Skin of body (tissue), 1 donor: ENCODE measurements at regions not wholly inside any gene's neighbourhood (a gene's known extent, or its start where the extent isn't known, plus 50 kb on each side); places are given as distances from the start of the nearest gene placed in this dataset.
"Not testable (repeated sequence)": the region's sequence is repeated elsewhere in the genome, so short reads cannot be mapped to it uniquely, and the experiment has no call there.

Source experiments
- DNase-seq: peaks from one replicate; lab custom pipeline; 2025; lab: John Stamatoyannopoulos, UW

GRCh38 chr3:40752492-40752891 lies 227.7 kb downstream of the ZNF621 start:
- DNase-seq: no peak

- DNase-seq: no peak
These were observed 228.6 kb downstream of the ZNF621 start for GRCh38 chr3:40753291-40753770.

GRCh38 chr3:40753951-40754350 lies 229.2 kb downstream of the ZNF621 start:
- no peak for DNase-seq

GRCh38 chr3:40754994-40755393 lies 230.2 kb downstream of the ZNF621 start:
- no peak for DNase-seq

- no peak for DNase-seq
These were observed 231.7 kb downstream of the ZNF621 start for GRCh38 chr3:40756500-40756899.

- not testable (repeated sequence) for DNase-seq
These were observed 238.0 kb downstream of the ZNF621 start for GRCh38 chr3:40762771-40763170.

GRCh38 chr3:40763807-40764206 lies 239.0 kb downstream of the ZNF621 start:
- no peak for DNase-seq

- no peak for DNase-seq
These were observed 240.0 kb downstream of the ZNF621 start for GRCh38 chr3:40764747-40765146.

GRCh38 chr3:40765884-40766283 lies 241.1 kb downstream of the ZNF621 start:
- DNase-seq: no peak

- DNase-seq: no peak
These were observed 241.6 kb downstream of the ZNF621 start for GRCh38 chr3:40766396-40766795.

GRCh38 chr3:40768046-40768445 lies 243.3 kb downstream of the ZNF621 start:
- DNase-seq: no peak

GRCh38 chr3:40768536-40768935 lies 243.8 kb downstream of the ZNF621 start:
- DNase-seq: no peak

- DNase-seq: no peak
These were observed 245.3 kb downstream of the ZNF621 start for GRCh38 chr3:40770061-40770460.

- DNase-seq: no peak
These were observed 246.4 kb downstream of the ZNF621 start for GRCh38 chr3:40771112-40771511.

- no peak for DNase-seq
These were observed 254.3 kb downstream of the ZNF621 start for GRCh38 chr3:40779039-40779438.

- peak; percentile 89 for DNase-seq
These were observed 255.6 kb downstream of the ZNF621 start for GRCh38 chr3:40780291-40780924.

- peak; percentile 91 for DNase-seq
These were observed 256.2 kb downstream of the ZNF621 start for GRCh38 chr3:40780925-40781406.

- DNase-seq: no peak
These were observed 257.5 kb downstream of the ZNF621 start for GRCh38 chr3:40782111-40782721.

GRCh38 chr3:40790746-40791145 lies 266.0 kb downstream of the ZNF621 start:
- DNase-seq: no peak

- no peak for DNase-seq
These were observed 269.0 kb downstream of the ZNF621 start for GRCh38 chr3:40793730-40794129.

GRCh38 chr3:40800343-40800742 lies 275.6 kb downstream of the ZNF621 start:
- no peak for DNase-seq

- DNase-seq: no peak
These were observed 276.6 kb downstream of the ZNF621 start for GRCh38 chr3:40801284-40801741.

- DNase-seq: no peak
These were observed 278.6 kb downstream of the ZNF621 start for GRCh38 chr3:40803311-40803710.
